Liver (tissue), 8 donors: ENCODE measurements at regions not wholly inside any gene's neighbourhood (a gene's known extent, or its start where the extent isn't known, plus 50 kb on each side); places are given as distances from the start of the nearest gene placed in this dataset.

Experiments
- DNase-seq: peaks from one replicate; pipeline ENCODE4 v3.0.0-alpha.2; 2017; ENCODE audit warnings: low spot score
- H3K27ac ChIP-seq, 2 donors: one replicate each; pipeline ENCODE4 v1.7.0; 2013; ENCODE audit warnings: inconsistent platforms in 2 of 2, low read length in 2 of 2, control low read depth in 1 of 2, low read depth in 1 of 2, mild to moderate bottlenecking in 1 of 2
- H3K27me3 ChIP-seq, 4 donors: one replicate each; pipeline versions ENCODE4 v1.6.1 to v1.7.0; 2013; ENCODE audit warnings: low read length in 3 of 4, inconsistent platforms in 1 of 4, mild to moderate bottlenecking in 1 of 4, moderate library complexity in 1 of 4; ENCODE audit not compliant: control insufficient read depth in 4 of 4, insufficient read depth in 4 of 4
- H3K36me3 ChIP-seq, 4 donors: one replicate each; pipeline versions ENCODE4 v1.6.1 to v1.7.0; 2013; ENCODE audit warnings: low read length in 3 of 4, mild to moderate bottlenecking in 3 of 4, low read depth in 1 of 4, moderate library complexity in 1 of 4; ENCODE audit not compliant: control insufficient read depth in 4 of 4, insufficient read depth in 3 of 4
- H3K4me1 ChIP-seq, 4 donors: one replicate each; pipeline versions ENCODE4 v1.6.1 to v1.7.0; 2013; ENCODE audit warnings: low read length in 3 of 4, mild to moderate bottlenecking in 3 of 4, moderate library complexity in 1 of 4; ENCODE audit not compliant: control insufficient read depth in 4 of 4, insufficient read depth in 4 of 4
- H3K4me3 ChIP-seq, 3 donors: one replicate each; pipeline versions ENCODE4 v1.6.1 to v1.7.0; 2013; ENCODE audit warnings: low read length in 3 of 3, control low read depth in 1 of 3, low read depth in 1 of 3, mild to moderate bottlenecking in 1 of 3
- H3K9ac ChIP-seq, 2 donors: one replicate each; pipeline ENCODE4 v1.7.0; 2013; ENCODE audit warnings: low read length in 2 of 2, mild to moderate bottlenecking in 2 of 2, moderate library complexity in 2 of 2, control low read depth in 1 of 2, low read depth in 1 of 2
- H3K9me3 ChIP-seq, 4 donors: one replicate each; pipeline versions ENCODE4 v1.6.1 to v1.7.0; 2013; ENCODE audit warnings: low read length in 3 of 4; ENCODE audit not compliant: control insufficient read depth in 4 of 4
- EGR1 ChIP-seq, 2 donors: IDR thresholded peaks; 2 replicates each; pipeline ENCODE4 v1.6.1; 2016 to 2018; ENCODE audit warnings: antibody characterized with exemption in 2 of 2, low read depth in 2 of 2
- FOXA1 ChIP-seq: IDR thresholded peaks from 2 replicates; pipeline ENCODE4 v1.6.1; 2016; ENCODE audit warnings: antibody characterized with exemption
- FOXA2 ChIP-seq: IDR thresholded peaks from 2 replicates; pipeline ENCODE4 v1.6.1; 2016; ENCODE audit warnings: antibody characterized with exemption
- GABPA ChIP-seq, 2 donors: IDR thresholded peaks in 1 of 2; conservative IDR thresholded peaks in 1 of 2; 2 replicates each; pipeline ENCODE4 v1.6.1; 2016; ENCODE audit warnings: antibody characterized with exemption in 2 of 2, mild to moderate bottlenecking in 1 of 2, moderate library complexity in 1 of 2
- HNF4A ChIP-seq, 2 donors: conservative IDR thresholded peaks; 2 replicates each; pipeline ENCODE4 v1.6.1; 2016; ENCODE audit warnings: antibody characterized with exemption in 2 of 2, mild to moderate bottlenecking in 2 of 2
- HNF4G ChIP-seq: IDR thresholded peaks from 2 replicates; pipeline ENCODE4 v1.6.1; 2016; ENCODE audit warnings: antibody characterized with exemption
- JUND ChIP-seq, 2 donors: IDR thresholded peaks; 2 replicates each; pipeline ENCODE4 v1.6.1; 2016; ENCODE audit warnings: antibody characterized with exemption in 2 of 2
- RAD21 ChIP-seq, 2 donors: IDR thresholded peaks; 2 replicates each; pipeline ENCODE4 v1.6.1; 2016; ENCODE audit warnings: antibody characterized with exemption in 2 of 2, mild to moderate bottlenecking in 2 of 2
- RXRA ChIP-seq, 2 donors: IDR thresholded peaks; 2 replicates each; pipeline ENCODE4 v1.6.1; 2017 to 2018; ENCODE audit warnings: antibody characterized with exemption in 2 of 2, mild to moderate bottlenecking in 1 of 2
- SP1 ChIP-seq: IDR thresholded peaks from 2 replicates; pipeline ENCODE4 v1.6.1; 2018; ENCODE audit warnings: antibody characterized with exemption, mild to moderate bottlenecking
- TAF1 ChIP-seq: conservative IDR thresholded peaks from 2 replicates; pipeline ENCODE4 v1.6.1; 2016; ENCODE audit warnings: antibody characterized with exemption, mild to moderate bottlenecking
- YY1 ChIP-seq: IDR thresholded peaks from 2 replicates; pipeline ENCODE4 v1.6.1; 2016; ENCODE audit warnings: antibody characterized with exemption, mild to moderate bottlenecking
- WGBS: extraction: QIAGEN DNeasy Blood & Tissue Kit; methylation state at CpG from one replicate; pipeline ENCODE4 v1.1.7; 2013; 5-methylcytosine and 5-hydroxymethylcytosine counted together
- TF ChIP-seq, protein P1 (sequence below): fragments of 150-350 bp; IDR thresholded peaks from 2 replicates; pipeline ENCODE4 v1.5.1; 2017; ENCODE audit warnings: improper control_type of control experiment, low read depth, low read length; ENCODE audit not compliant: missing input control
- TF ChIP-seq, protein P2 (sequence below): IDR thresholded peaks from 2 replicates; pipeline ENCODE4 v1.6.1; 2016; ENCODE audit warnings: antibody characterized with exemption
- TF ChIP-seq, protein P3 (sequence below): IDR thresholded peaks from 2 replicates; pipeline ENCODE4 v1.6.1; 2016; ENCODE audit warnings: antibody characterized with exemption, mild to moderate bottlenecking
- TF ChIP-seq, protein P4 (sequence below): IDR thresholded peaks from 2 replicates; pipeline ENCODE4 v1.6.1; 2016; ENCODE audit warnings: antibody characterized with exemption
- TF ChIP-seq, protein P5 (sequence below): IDR thresholded peaks from 2 replicates; pipeline ENCODE4 v1.6.1; 2016; ENCODE audit warnings: antibody characterized with exemption
- donor health status: healthy.
- donor health status: healthy.
- donor health status: healthy.
- donor health status: healthy.
- donor health status: healthy.

DNA sequence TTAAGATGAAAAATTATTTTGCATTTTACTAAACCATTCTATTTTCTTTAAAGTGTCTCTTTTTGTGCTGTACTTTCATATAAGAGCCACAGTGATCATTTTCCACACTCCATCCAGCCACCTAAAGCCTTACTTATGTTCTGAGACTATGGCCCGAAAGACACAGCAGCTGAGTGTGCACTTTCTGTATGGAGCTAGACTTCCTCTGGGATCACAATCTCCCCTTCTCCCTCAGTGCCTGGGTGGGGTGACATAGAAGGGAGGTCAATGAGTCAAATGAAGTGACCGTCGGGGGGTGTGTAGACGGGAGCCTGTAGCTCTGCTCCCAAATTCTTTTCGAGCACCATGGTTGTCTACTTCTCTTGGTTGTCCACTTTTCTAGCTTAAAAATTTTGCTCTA lies 97.8 kb upstream of the ARL4C start (continued):
- TF ChIP-seq, protein P1, sequence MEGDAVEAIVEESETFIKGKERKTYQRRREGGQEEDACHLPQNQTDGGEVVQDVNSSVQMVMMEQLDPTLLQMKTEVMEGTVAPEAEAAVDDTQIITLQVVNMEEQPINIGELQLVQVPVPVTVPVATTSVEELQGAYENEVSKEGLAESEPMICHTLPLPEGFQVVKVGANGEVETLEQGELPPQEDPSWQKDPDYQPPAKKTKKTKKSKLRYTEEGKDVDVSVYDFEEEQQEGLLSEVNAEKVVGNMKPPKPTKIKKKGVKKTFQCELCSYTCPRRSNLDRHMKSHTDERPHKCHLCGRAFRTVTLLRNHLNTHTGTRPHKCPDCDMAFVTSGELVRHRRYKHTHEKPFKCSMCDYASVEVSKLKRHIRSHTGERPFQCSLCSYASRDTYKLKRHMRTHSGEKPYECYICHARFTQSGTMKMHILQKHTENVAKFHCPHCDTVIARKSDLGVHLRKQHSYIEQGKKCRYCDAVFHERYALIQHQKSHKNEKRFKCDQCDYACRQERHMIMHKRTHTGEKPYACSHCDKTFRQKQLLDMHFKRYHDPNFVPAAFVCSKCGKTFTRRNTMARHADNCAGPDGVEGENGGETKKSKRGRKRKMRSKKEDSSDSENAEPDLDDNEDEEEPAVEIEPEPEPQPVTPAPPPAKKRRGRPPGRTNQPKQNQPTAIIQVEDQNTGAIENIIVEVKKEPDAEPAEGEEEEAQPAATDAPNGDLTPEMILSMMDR: no peak
- TF ChIP-seq YY1 (no peak), SP1 (no peak), FOXA2 (no peak), HNF4G (no peak)
- TF ChIP-seq, protein P2, sequence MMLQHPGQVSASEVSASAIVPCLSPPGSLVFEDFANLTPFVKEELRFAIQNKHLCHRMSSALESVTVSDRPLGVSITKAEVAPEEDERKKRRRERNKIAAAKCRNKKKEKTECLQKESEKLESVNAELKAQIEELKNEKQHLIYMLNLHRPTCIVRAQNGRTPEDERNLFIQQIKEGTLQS: no peak

DNA sequence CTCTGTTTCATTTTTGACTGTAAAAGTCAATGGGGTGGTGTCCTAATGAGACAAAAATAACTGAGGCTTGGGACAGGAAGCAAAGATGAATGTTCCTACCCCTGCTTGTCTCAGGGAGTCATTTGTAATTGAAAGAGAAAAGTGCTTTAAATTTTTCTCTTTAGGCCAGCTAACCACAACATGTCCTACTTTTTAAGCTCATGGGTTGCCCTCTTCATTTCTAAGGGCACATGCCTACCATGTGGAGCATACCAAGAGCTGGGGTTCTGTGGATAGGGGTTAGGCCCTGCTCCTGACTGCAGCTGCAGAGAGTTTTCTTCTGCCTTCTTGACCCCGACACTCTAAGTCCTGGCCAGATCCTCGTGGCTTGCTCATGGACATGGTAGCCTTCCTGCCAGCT lies 96.8 kb upstream of the ARL4C start:
- Histone ChIP-seq H3K36me3 (no peaks in the 10 kb centered on the region), H3K9me3 (no peaks in the 10 kb centered on the region), H3K27me3 (no peaks in the 10 kb centered on the region), H3K4me3 (no peak overlapping the region), H3K9ac (no peak overlapping the region), H3K4me1 (no peaks in the 10 kb centered on the region), H3K27ac (no peak overlapping the region)
- 68% methylated on average over 2 of the region's 2 CpGs for WGBS
- TF ChIP-seq YY1 (no peak), FOXA1 (no peak), HNF4A (conservative IDR thresholded peaks at IDR 0.05) (no peak), RAD21 (IDR thresholded peaks at IDR 0.05) (no peak), TAF1 (no peak), GABPA (IDR thresholded peaks at IDR 0.05 in 1 of 2, conservative IDR thresholded peaks at IDR 0.05 in 1 of 2) (no peak), EGR1 (IDR thresholded peaks at IDR 0.05; ENCODE audit: low read depth in 2 of 2) (no peak), RXRA (IDR thresholded peaks at IDR 0.05) (no peak), JUND (IDR thresholded peaks at IDR 0.05) (no peak)
- TF ChIP-seq, protein P3, sequence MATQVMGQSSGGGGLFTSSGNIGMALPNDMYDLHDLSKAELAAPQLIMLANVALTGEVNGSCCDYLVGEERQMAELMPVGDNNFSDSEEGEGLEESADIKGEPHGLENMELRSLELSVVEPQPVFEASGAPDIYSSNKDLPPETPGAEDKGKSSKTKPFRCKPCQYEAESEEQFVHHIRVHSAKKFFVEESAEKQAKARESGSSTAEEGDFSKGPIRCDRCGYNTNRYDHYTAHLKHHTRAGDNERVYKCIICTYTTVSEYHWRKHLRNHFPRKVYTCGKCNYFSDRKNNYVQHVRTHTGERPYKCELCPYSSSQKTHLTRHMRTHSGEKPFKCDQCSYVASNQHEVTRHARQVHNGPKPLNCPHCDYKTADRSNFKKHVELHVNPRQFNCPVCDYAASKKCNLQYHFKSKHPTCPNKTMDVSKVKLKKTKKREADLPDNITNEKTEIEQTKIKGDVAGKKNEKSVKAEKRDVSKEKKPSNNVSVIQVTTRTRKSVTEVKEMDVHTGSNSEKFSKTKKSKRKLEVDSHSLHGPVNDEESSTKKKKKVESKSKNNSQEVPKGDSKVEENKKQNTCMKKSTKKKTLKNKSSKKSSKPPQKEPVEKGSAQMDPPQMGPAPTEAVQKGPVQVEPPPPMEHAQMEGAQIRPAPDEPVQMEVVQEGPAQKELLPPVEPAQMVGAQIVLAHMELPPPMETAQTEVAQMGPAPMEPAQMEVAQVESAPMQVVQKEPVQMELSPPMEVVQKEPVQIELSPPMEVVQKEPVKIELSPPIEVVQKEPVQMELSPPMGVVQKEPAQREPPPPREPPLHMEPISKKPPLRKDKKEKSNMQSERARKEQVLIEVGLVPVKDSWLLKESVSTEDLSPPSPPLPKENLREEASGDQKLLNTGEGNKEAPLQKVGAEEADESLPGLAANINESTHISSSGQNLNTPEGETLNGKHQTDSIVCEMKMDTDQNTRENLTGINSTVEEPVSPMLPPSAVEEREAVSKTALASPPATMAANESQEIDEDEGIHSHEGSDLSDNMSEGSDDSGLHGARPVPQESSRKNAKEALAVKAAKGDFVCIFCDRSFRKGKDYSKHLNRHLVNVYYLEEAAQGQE: no peak
- TF ChIP-seq, protein P1: no peak
- TF ChIP-seq, protein P4, sequence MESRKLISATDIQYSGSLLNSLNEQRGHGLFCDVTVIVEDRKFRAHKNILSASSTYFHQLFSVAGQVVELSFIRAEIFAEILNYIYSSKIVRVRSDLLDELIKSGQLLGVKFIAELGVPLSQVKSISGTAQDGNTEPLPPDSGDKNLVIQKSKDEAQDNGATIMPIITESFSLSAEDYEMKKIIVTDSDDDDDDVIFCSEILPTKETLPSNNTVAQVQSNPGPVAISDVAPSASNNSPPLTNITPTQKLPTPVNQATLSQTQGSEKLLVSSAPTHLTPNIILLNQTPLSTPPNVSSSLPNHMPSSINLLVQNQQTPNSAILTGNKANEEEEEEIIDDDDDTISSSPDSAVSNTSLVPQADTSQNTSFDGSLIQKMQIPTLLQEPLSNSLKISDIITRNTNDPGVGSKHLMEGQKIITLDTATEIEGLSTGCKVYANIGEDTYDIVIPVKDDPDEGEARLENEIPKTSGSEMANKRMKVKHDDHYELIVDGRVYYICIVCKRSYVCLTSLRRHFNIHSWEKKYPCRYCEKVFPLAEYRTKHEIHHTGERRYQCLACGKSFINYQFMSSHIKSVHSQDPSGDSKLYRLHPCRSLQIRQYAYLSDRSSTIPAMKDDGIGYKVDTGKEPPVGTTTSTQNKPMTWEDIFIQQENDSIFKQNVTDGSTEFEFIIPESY: no peak
- TF ChIP-seq, protein P5, sequence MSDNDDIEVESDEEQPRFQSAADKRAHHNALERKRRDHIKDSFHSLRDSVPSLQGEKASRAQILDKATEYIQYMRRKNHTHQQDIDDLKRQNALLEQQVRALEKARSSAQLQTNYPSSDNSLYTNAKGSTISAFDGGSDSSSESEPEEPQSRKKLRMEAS: no peak
- TF ChIP-seq, protein P2: no peak
- DNase-seq: no peak
